NK-92 treated with Interleukin-12 subunit alpha and Interleukin-12 subunit beta, amount 100 ng/mL, for 24 hours (cell line): ENCODE measurements at regions not wholly inside any gene's neighbourhood (a gene's known extent, or its start where the extent isn't known, plus 50 kb on each side); places are given as distances from the start of the nearest gene placed in this dataset.

ENCODE experiments used
- DNase-seq: peaks from one replicate; lab custom pipeline; 2025; lab: John Stamatoyannopoulos, UW

GRCh38 chr2:107025291-107025857, 139.4 kb upstream of the ST6GAL2 start:
- no peak for DNase-seq

- no peak for DNase-seq
Measured at GRCh38 chr2:107025869-107026380, 140.0 kb upstream of the ST6GAL2 start.

GRCh38 chr2:107027205-107027604, 141.2 kb upstream of the ST6GAL2 start:
- no peak for DNase-seq

- no peak for DNase-seq
Measured at GRCh38 chr2:107027810-107028209, 141.8 kb upstream of the ST6GAL2 start.

GRCh38 chr2:107028661-107029060, 142.7 kb upstream of the ST6GAL2 start:
- no peak for DNase-seq

- DNase-seq = no peak
Measured at GRCh38 chr2:107036293-107036692, 150.3 kb upstream of the ST6GAL2 start.

GRCh38 chr2:107062173-107062572, 176.2 kb upstream of the ST6GAL2 start:
- no peak for DNase-seq

- DNase-seq = no peak
Measured at GRCh38 chr2:107062599-107063220, 176.7 kb upstream of the ST6GAL2 start.

- no peak for DNase-seq
Measured at GRCh38 chr2:107063228-107063627, 177.3 kb upstream of the ST6GAL2 start.

GRCh38 chr2:107064750-107065149, 178.8 kb upstream of the ST6GAL2 start:
- no peak for DNase-seq

- DNase-seq = no peak
Measured at GRCh38 chr2:107068069-107068916, 182.3 kb upstream of the ST6GAL2 start.

- no peak for DNase-seq
Measured at GRCh38 chr2:107069890-107070289, 183.9 kb upstream of the ST6GAL2 start.

GRCh38 chr2:107072150-107072940, 186.4 kb upstream of the ST6GAL2 start:
- DNase-seq = no peak

GRCh38 chr2:107078584-107078983, 192.6 kb upstream of the ST6GAL2 start:
- DNase-seq = no peak

GRCh38 chr2:107086497-107086896, 200.5 kb upstream of the ST6GAL2 start:
- DNase-seq = no peak

- no peak for DNase-seq
Measured at GRCh38 chr2:107088156-107088555, 202.2 kb upstream of the ST6GAL2 start.

GRCh38 chr2:107091163-107091864, 205.3 kb upstream of the ST6GAL2 start:
- no peak for DNase-seq

GRCh38 chr2:107093426-107093957, 207.5 kb upstream of the ST6GAL2 start:
- no peak for DNase-seq

GRCh38 chr2:107094450-107094986, 208.6 kb upstream of the ST6GAL2 start:
- DNase-seq = no peak

GRCh38 chr2:107102176-107102575, 216.2 kb upstream of the ST6GAL2 start:
- DNase-seq = no peak

- no peak for DNase-seq
Measured at GRCh38 chr2:107107351-107107750, 221.4 kb upstream of the ST6GAL2 start.
